ENCODE measurements at regions not wholly inside any gene's neighbourhood (a gene's known extent, or its start where the extent isn't known, plus 50 kb on each side); places are given as distances from the start of the nearest gene placed in this dataset.
A peak's percentile ranks its signal among the peaks of the same experiment; 100 is the strongest.
"Not testable (repeated sequence)": the region's sequence is repeated elsewhere in the genome, so short reads cannot be mapped to it uniquely, and the experiment has no call there.

- peak; percentile 35 for DNase-seq
Measured at GRCh38 chr7:17396692-17397091, 98.2 kb downstream of the AHR start.

DNA sequence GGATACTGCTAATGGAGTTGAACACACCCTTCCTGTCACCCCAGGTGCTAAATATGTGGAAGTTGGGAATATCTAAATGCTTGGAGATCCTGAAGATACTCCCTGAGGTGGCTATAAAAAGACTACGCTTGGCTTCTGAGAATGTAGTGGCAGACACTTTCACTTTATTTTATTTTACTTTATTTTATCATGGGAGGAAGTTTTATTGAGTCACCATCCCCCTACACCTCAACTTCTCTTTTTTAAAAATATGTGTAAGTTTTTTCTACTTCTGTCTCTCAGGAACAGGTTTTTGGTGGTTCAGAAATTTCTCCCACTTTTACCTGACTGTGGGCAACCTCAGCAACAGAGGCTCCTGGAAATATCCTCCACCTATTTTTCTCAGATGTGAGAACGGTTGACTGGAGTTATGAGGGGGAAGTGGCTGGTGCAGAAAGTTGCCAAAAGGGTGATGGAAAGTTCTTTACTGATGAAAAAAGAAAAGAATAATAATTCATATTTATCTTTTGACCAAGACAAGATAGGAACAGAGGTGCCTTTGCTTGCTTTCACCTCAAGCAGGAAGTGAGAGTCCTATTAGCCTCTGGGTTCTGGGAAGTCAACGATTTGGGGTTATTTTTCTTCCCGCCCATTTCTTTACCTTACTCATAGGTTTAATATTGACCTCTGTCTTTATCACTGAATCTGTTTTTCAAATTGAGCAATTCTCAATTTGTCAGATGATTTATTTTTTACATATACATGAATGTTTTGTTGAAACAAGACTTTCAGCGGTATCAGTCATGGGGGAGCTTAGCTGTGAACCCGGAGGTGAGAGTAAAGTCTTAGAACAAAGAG is 103.6 kb downstream of the AHR start:
- DNase-seq, result peak; percentile 38

DNA sequence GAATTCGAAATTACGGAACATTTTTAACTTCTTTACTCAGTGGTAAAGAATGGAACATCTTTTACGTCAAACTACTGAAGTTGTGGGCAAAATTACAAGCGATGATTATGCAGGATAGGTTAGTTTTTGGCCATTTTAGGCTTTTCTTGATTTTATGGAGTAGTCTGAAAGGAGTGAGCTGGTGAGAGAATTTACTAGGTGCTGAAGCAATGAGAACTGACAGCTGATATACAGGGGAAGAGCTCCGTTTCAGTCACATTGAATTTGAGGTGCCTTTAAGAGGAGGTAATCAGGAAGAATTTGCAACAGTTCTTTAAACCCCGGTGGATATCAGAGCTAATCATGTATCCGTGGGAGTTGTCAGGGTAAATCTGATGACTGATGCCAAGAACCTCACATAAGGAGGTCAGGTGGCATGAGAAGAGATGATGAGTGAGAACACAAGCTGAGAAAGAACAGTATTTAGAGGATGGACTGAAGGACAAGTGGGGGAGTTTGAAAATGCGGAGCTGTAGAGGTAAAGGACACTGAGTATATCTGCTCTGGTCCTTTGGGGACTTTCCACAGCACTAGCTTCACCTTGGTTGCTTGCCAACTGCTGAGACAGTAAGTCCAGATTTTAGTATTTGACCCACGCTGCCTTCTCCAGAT is 104.3 kb downstream of the AHR start:
- no peak for DNase-seq

GRCh38 chr7:17404006-17404405 is 105.6 kb downstream of the AHR start:
- DNase-seq, result peak; percentile 13

DNA sequence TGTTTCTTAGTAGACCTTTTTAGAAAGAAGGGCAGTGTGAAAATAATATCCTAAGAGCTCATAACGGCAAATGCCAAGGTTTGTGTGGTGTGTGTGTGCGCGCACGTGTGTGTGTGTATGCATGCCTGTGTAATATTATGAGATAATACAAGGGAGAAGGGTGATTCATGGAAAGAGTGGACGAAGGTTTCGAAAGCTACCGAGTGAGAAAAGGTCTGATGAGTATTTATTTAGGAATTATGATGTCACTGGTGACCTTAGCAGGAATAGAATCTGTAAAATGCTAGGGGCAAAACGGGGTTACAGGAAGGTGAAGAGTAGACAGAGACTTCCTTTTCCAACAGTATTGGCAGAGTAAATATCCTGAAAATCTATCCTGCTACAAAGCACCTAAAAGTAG is 107.3 kb downstream of the AHR start:
- DNase-seq, result peak; percentile 53

DNA sequence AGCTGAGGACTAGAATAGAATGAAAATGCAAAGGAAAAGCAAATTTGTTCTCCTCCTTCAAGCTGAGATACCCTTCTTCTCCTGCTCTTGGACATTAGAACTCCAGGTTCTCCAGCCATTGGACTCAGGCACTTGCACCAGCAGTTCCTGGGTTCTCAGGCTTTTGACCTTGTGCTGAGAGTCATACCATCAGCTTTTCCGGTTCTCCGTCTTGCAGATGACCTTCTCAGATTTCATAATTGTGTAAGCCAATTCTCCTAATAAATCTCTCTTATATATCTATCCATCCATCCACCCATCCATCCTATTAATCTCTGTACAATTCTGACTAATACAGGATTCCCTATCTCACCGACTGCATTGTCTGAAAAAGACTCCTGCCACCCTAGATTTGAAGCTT is 108.3 kb downstream of the AHR start:
- DNase-seq, result no peak

DNA sequence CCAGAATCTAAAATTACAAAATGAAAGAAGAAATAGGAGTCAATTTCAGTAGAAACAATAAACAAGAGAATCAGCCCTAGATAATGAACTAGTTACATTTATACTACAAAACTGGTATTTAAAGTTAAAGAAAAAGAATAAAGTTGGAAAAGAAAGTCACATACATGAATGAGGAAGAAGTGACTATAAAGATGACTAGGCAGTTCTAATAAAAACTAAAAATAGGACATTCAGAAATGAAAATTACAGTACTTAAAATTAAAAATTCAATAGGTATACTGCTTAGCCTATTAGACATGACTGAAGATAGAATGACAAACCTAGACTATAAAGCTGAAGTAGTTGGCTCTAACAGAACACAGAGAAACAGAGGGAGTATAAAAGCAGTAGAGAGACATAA is 108.8 kb downstream of the AHR start:
- DNase-seq, result no peak

- peak; percentile 93 for DNase-seq
Measured at GRCh38 chr7:17408245-17408903, 109.9 kb downstream of the AHR start.

DNA sequence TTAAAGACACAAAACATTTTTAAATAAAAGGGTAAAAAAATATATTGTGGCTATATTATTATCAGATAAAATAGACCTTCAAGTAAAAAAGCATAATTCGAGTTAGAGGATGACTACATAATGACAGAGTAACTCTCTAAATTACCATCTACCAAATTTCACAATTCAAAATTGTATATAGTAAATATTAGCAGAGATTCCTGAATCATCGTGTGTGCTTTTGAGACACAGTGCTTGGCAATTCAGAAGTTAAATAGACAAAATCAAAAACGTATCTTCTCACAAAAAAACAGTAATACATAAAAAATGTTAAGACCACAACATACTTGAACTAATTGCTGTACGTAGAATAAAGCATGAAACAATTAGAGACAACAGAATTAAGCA is 110.4 kb downstream of the AHR start:
- no peak for DNase-seq

DNA sequence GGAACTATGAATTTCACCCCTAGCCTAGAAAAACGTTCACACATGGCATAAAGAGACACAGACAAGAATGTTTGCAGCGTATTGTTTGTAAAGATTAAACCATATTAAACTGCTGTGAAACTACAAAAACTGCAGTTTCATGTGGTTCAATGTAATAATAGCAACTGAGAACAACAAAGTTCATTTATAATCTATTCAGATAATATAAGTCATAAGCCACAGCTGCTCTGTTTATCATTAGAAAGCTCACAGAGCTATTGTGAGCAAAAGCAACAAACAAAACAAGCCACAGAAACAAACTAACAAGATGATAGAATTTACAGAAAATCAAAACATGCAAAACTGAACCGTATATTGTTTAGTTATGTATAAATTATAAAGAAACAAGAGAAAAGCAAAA is 113.5 kb downstream of the AHR start:
- DNase-seq, result no peak

DNA sequence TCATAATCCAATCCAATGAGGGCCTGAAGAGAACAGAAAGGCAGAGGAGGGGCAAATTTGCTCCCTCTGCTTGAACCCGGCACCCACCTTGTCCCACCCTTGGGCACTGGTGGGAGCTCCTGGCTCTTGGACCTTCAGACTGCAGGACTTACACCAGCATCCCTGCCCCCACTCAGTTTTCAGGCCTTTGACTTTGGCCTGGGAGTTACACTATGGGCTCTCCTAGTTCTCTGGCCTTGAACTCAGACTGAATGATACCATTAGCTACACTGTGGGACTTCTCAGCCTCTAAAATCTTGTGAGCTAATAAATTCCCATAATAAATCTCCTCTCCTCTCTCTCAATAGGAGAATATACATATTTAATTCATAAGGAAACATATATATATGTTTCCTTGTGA is 114.4 kb downstream of the AHR start:
- DNase-seq, result no peak

GRCh38 chr7:17415955-17416354 is 117.5 kb downstream of the AHR start:
- no peak for DNase-seq

DNA sequence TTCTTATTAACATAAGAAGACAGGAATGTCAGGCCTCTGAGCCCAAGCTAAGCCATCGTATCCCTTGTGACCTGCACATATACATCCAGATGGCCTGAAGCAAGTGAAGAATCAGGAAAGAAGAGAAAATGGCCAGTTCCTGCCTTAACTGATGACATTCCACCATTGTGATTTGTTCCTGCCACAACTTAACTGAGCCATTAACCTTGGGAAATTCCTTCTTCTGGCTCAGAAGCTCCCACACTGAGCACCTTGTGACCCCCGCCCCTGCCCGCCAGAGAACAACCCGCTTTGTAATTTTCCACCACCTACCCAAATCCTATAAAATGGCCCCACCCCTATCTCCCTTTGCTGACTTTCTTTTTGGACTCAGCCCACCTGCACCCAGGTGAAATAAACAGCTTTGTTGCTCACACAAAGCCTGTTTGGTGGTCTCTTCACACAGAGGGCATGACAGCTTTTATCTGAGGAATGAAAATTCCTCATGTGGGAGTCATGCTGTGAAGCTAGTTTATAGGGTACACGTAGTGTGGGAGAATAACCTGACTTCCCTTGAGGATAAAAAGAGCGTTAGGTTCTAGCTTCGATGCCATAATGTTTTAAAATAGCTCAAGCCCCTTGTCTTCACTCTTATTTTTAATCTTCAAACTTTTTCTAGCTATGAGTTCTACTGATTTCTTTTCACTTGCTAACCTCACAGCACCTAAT is 122.0 kb downstream of the AHR start:
- not testable (repeated sequence) for DNase-seq

DNA sequence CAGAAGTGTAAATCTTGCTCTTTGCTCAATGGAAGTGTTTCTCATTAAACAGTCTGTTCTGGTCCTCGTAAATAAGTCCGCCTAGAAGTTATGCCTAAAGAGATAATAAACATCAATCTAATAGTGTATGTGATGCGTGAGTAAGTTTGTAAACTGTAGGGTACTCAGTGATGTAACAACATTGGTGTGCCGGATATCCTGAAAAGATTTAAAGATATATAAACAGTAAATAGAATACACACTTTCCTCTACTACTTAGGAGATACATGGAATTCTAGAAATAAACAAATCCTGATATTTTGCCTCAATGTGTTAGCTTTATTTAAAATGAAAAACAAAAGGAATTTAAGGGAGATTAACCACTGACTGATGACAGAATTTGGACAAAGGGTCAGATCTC is 123.5 kb downstream of the AHR start:
- DNase-seq, result no peak

DNA sequence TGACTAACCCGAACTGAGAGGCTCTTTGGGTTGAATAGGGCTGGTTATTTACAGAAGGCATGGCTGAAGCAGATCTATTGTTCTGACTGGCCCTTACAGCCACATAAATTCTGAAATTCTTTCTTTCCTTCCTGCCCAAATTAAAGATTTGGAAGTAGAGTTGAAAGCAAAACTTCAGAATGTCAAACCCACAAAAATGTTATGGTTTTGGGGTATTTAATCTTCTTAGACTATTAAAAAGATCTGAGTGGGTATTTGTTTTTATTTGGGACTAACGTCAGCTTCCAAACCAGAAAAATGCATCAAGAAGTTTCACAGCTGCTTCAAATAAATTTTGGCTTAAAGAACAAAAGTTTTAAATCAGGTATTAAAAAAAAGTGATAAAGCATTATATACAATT is 124.5 kb downstream of the AHR start:
- no peak for DNase-seq

- DNase-seq, result no peak
Measured at GRCh38 chr7:17427924-17428323, 129.5 kb downstream of the AHR start.

- DNase-seq, result no peak
Measured at GRCh38 chr7:17429579-17429978, 131.1 kb downstream of the AHR start.

- DNase-seq, result no peak
Measured at GRCh38 chr7:17432793-17433192, 134.3 kb downstream of the AHR start.

DNA sequence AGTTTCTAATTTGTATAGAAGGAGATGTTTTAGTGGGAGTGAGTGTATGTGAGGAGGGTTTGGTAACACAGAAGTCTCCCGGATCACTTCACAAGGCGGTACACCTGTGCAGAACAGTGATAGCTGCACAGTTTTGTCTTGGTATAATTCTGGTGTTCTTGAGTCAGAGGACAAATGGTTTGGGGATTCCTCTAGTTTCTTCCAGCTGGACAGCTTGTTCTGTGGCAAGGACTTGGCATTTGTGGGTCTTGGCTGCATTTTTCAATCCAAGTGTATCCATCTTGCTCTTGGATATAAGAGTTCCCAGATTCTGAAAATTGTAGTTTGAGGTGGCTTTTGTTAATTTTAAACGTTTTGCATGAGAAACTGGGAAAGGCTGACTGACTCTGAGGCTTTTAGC is 135.7 kb downstream of the AHR start:
- DNase-seq, result no peak

- no peak for DNase-seq
Measured at GRCh38 chr7:17434841-17435692, 136.6 kb downstream of the AHR start.

GRCh38 chr7:17436126-17436525 is 137.7 kb downstream of the AHR start:
- no peak for DNase-seq

DNA sequence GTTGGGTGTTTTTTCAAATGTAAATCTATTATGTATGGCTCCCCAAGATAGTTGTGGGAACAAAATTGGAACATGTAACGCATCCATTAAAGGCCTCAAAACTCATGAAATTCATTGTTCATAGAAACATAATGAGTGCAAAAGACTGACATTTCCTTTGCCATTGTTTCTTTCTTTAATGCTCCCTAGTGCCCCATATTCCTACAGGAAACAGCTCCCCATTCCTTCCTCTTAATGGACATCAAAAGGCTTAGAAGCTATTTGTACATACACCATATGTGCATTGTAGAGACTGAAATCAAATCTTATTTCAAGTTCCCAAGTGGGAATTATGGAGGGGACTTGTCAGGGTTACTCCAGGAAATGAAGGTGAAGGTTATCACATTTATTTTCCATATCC is 139.1 kb downstream of the AHR start:
- no peak for DNase-seq

All from MV-4-11 (cell line).